Activated CD4-positive, alpha-beta T cell treated with anti-CD3 and anti-CD28 coated beads, Interleukin-10, Interleukin-2, amounts not matched to agents 100 ng/mL and 50 ng/mL, durations not matched to agents 16 hours and 8 hours (primary cell): ENCODE measurements at regions not wholly inside any gene's neighbourhood (a gene's known extent, or its start where the extent isn't known, plus 50 kb on each side); places are given as distances from the start of the nearest gene placed in this dataset.

Source experiments
- DNase-seq: peaks from one replicate; pipeline ENCODE4 v3.0.0-alpha.2; 2020

GRCh38 chr18:78698914-78699313 is 280.7 kb upstream of the SALL3 start:
- DNase-seq: no peak

- no peak for DNase-seq
Measured at GRCh38 chr18:78699499-78699898, 280.1 kb upstream of the SALL3 start.

- no peak for DNase-seq
Measured at GRCh38 chr18:78701771-78702396, 277.7 kb upstream of the SALL3 start.

- no peak for DNase-seq
Measured at GRCh38 chr18:78703291-78703690, 276.3 kb upstream of the SALL3 start.

- DNase-seq: no peak
Measured at GRCh38 chr18:78704971-78705461, 274.6 kb upstream of the SALL3 start.

GRCh38 chr18:78709261-78709809 is 270.3 kb upstream of the SALL3 start:
- DNase-seq: no peak

- no peak for DNase-seq
Measured at GRCh38 chr18:78711316-78711715, 268.3 kb upstream of the SALL3 start.

- DNase-seq: no peak
Measured at GRCh38 chr18:78711971-78712370, 267.6 kb upstream of the SALL3 start.

- no peak for DNase-seq
Measured at GRCh38 chr18:78713069-78713468, 266.5 kb upstream of the SALL3 start.

- DNase-seq: no peak
Measured at GRCh38 chr18:78713726-78714125, 265.9 kb upstream of the SALL3 start.

- no peak for DNase-seq
Measured at GRCh38 chr18:78716022-78716421, 263.6 kb upstream of the SALL3 start.

- no peak for DNase-seq
Measured at GRCh38 chr18:78716581-78716980, 263.0 kb upstream of the SALL3 start.

GRCh38 chr18:78717051-78717765 is 262.4 kb upstream of the SALL3 start:
- no peak for DNase-seq

GRCh38 chr18:78717766-78718150 is 261.9 kb upstream of the SALL3 start:
- no peak for DNase-seq

GRCh38 chr18:78719821-78720220 is 259.8 kb upstream of the SALL3 start:
- DNase-seq: no peak

GRCh38 chr18:78720456-78721237 is 259.0 kb upstream of the SALL3 start:
- no peak for DNase-seq

- DNase-seq: no peak
Measured at GRCh38 chr18:78721238-78721875, 258.3 kb upstream of the SALL3 start.

GRCh38 chr18:78721981-78722380 is 257.6 kb upstream of the SALL3 start:
- no peak for DNase-seq

- DNase-seq: no peak
Measured at GRCh38 chr18:78722386-78722785, 257.2 kb upstream of the SALL3 start.

GRCh38 chr18:78722929-78723710 is 256.5 kb upstream of the SALL3 start:
- no peak for DNase-seq

GRCh38 chr18:78724214-78724914 is 255.3 kb upstream of the SALL3 start:
- no peak for DNase-seq

- DNase-seq: no peak
Measured at GRCh38 chr18:78725426-78725825, 254.2 kb upstream of the SALL3 start.
